CD14-positive monocyte (primary cell): ENCODE measurements at regions not wholly inside any gene's neighbourhood (a gene's known extent, or its start where the extent isn't known, plus 50 kb on each side); places are given as distances from the start of the nearest gene placed in this dataset.

Experiments used
- DNase-seq, 3 donors: peaks; one replicate each; pipeline ENCODE4 v3.0.0-alpha.2; 2011 to 2022
- H2AFZ ChIP-seq: 2 replicates; pipeline ENCODE4 v1.6.0; 2012; ENCODE audit warnings: mild to moderate bottlenecking, low read depth, low read length, inconsistent platforms; ENCODE audit not compliant: insufficient read depth, poor library complexity, severe bottlenecking
- H3K27ac ChIP-seq, 2 donors: 1 replicate in 1 of 2; 2 replicates in 1 of 2; pipeline ENCODE4 v1.5.1; 2012 to 2013; ENCODE audit warnings: low read length in 2 of 2, control low read depth in 1 of 2, inconsistent platforms in 1 of 2, low read depth in 1 of 2, mild to moderate bottlenecking in 1 of 2
- H3K27me3 ChIP-seq, 2 donors: one replicate each; pipeline versions ENCODE4 v1.6.0 to v1.6.1; 2011 to 2013; ENCODE audit warnings: low read length in 2 of 2; ENCODE audit not compliant: control insufficient read depth in 2 of 2, insufficient read depth in 2 of 2
- H3K36me3 ChIP-seq, 2 donors: replicated peaks in 1 of 2; 1 replicate in 1 of 2; 2 replicates in 1 of 2; pipeline versions ENCODE4 v1.5.1 to v1.6.1; 2012 to 2013; ENCODE audit warnings: low read length in 2 of 2, control low read depth in 1 of 2, inconsistent platforms in 1 of 2, mild to moderate bottlenecking in 1 of 2; ENCODE audit not compliant: insufficient read depth in 2 of 2, control insufficient read depth in 1 of 2
- H3K4me1 ChIP-seq, 2 donors: 1 replicate in 1 of 2; 2 replicates in 1 of 2; pipeline versions ENCODE4 v1.5.1 to v1.6.1; 2012 to 2013; ENCODE audit warnings: low read length in 2 of 2, control low read depth in 1 of 2, inconsistent platforms in 1 of 2, mild to moderate bottlenecking in 1 of 2, moderate library complexity in 1 of 2; ENCODE audit not compliant: insufficient read depth in 2 of 2, control insufficient read depth in 1 of 2
- H3K4me2 ChIP-seq: replicated peaks from 2 replicates; pipeline ENCODE3; 2012; ENCODE audit warnings: low read length, moderate library complexity, mild to moderate bottlenecking; ENCODE audit not compliant: poor library complexity, severe bottlenecking; ENCODE audit errors: extremely low read depth
- H3K4me3 ChIP-seq, 3 experiments: fragments of 200-600 bp in 1 of 3; sonication (generic) in 1 of 3; replicated peaks in 1 of 3; 1 replicate in 2 of 3; 2 replicates in 1 of 3; pipeline ENCODE4 v1.5.1; 2011 to 2013; ENCODE audit warnings: low read length in 3 of 3, mild to moderate bottlenecking in 3 of 3, control low read depth in 2 of 3, low read depth in 2 of 3, inconsistent platforms in 1 of 3, moderate library complexity in 1 of 3
- H3K79me2 ChIP-seq: 2 replicates; pipeline ENCODE4 v1.6.0; 2012; ENCODE audit warnings: mild to moderate bottlenecking, control low read depth, inconsistent platforms, low read length, moderate library complexity; ENCODE audit not compliant: insufficient read depth
- H3K9ac ChIP-seq: 2 replicates; pipeline ENCODE4 v1.6.0; 2017; ENCODE audit warnings: low read length, mild to moderate bottlenecking; ENCODE audit not compliant: insufficient read depth, poor library complexity, severe bottlenecking
- H3K9me3 ChIP-seq, 2 donors: replicated peaks in 1 of 2; 1 replicate in 1 of 2; 2 replicates in 1 of 2; pipeline versions ENCODE4 v1.5.1 to v1.6.1; 2012 to 2013; ENCODE audit warnings: low read length in 2 of 2, control low read depth in 1 of 2; ENCODE audit not compliant: control insufficient read depth in 1 of 2, insufficient read depth in 1 of 2
- H4K20me1 ChIP-seq: 2 replicates; pipeline ENCODE4 v1.6.0; 2012; ENCODE audit warnings: mild to moderate bottlenecking, low read length, control low read depth, moderate library complexity; ENCODE audit not compliant: insufficient read depth
- H3K27ac Mint-ChIP-seq, 7 donors: one replicate each; pipeline ENCODE4 v1.8.0; 2020; ENCODE audit warnings: mild to moderate bottlenecking in 7 of 7, mixed read lengths in 7 of 7, moderate library complexity in 6 of 7, inconsistent platforms in 2 of 7
- H3K27me3 Mint-ChIP-seq, 3 donors: one replicate each; pipeline ENCODE4 v1.8.0; 2021 to 2022; ENCODE audit warnings: low read depth in 3 of 3, mild to moderate bottlenecking in 3 of 3, mixed read lengths in 3 of 3, moderate library complexity in 3 of 3, inconsistent platforms in 1 of 3
- H3K36me3 Mint-ChIP-seq, 2 donors: one replicate each; pipeline ENCODE4 v1.8.0; 2020; ENCODE audit warnings: mixed read lengths in 2 of 2, inconsistent platforms in 1 of 2, mild to moderate bottlenecking in 1 of 2
- H3K4me1 Mint-ChIP-seq: one replicate; pipeline ENCODE4 v1.8.0; 2020; ENCODE audit warnings: mild to moderate bottlenecking, mixed read lengths
- H3K4me3 Mint-ChIP-seq, 2 donors: one replicate each; pipeline ENCODE4 v1.8.0; 2020; ENCODE audit warnings: mild to moderate bottlenecking in 2 of 2, mixed read lengths in 2 of 2, moderate library complexity in 1 of 2
- H3K9me3 Mint-ChIP-seq, 7 donors: one replicate each; pipeline ENCODE4 v1.8.0; 2020 to 2022; ENCODE audit warnings: mixed read lengths in 7 of 7, mild to moderate bottlenecking in 6 of 7, moderate library complexity in 6 of 7, inconsistent platforms in 2 of 7
- CTCF ChIP-seq: fragments of 200-600 bp; IDR thresholded peaks from one replicate; pipeline ENCODE4 v1.8.0; 2022; ENCODE audit warnings: antibody characterized with exemption, mild to moderate bottlenecking
- WGBS: methylation state at CpG from one replicate; pipeline ENCODE4 v1.1.5; 2013; ENCODE audit warnings: missing lambda C conversion rate; ENCODE audit not compliant: insufficient coverage; 5-methylcytosine and 5-hydroxymethylcytosine counted together
- intact Hi-C, 2 donors: fragments of 100-400 bp; cut with micrococcal nuclease; formaldehyde crosslinking; loops; one replicate each; pipeline versions ENCODE4 v1.15.0 to v1.15.1; 2023

GRCh38 chr12:90497923-90498545 lies 456.9 kb downstream of the CCER1 start:
- Mint-ChIP-seq H3K9me3 (peaks cover 0 to 11% (median 3%) of the 10 kb centered on the region in 7 donors), H3K36me3 (no peaks in the 10 kb centered on the region), H3K4me1 (no peaks in the 10 kb centered on the region), H3K4me3 (no peak overlapping the region), H3K27me3 (no peaks in the 10 kb centered on the region), H3K27ac (no peak overlapping the region)
- H3K4me1 ChIP-seq, result no peaks in the 10 kb centered on the region
- H3K36me3 ChIP-seq, result no peaks in the 10 kb centered on the region
- H3K4me3 ChIP-seq, result no peak overlapping the region
- H3K27ac ChIP-seq, result no peak overlapping the region
- no peak for TF ChIP-seq CTCF
- H3K27me3 ChIP-seq, result no peaks in the 10 kb centered on the region
- 78% methylated on average over 4 of the region's 6 CpGs for WGBS
- no peak overlapping the region for H2AFZ ChIP-seq
- no peak overlapping the region for H3K9ac ChIP-seq
- H3K79me2 ChIP-seq, result no peaks in the 10 kb centered on the region
- peaks cover 0 to 4% of the 10 kb centered on the region in 2 donors for H3K9me3 ChIP-seq
- no peak overlapping the region for H3K4me2 ChIP-seq
- no peak for DNase-seq
- intact Hi-C loops, result no loop called here
- no peaks in the 10 kb centered on the region for H4K20me1 ChIP-seq

DNA sequence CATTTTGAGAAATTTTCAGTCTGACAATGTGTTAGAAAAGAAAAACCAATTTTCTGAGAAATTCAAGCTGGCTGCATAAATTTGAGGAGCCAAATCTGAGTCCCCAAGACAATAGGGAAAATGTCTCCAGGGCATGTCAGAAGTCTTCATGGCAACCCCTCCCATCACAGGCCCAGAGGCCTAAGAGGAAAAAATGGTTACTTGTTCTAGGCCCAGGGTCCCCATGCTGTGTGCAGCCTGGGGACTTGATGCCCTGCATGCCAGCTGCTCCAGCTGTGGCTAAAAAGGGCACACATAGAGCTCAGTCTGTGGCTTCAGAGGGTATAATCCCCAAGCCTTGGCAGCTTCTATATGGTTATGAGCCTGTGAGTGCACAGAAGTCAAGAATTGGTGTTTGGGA lies 464.6 kb downstream of the CCER1 start:
- Histone ChIP-seq H3K9ac (no peak overlapping the region), H3K27me3 (no peaks in the 10 kb centered on the region), H4K20me1 (no peaks in the 10 kb centered on the region), H3K4me3 (no peak overlapping the region), H3K4me1 (no peaks in the 10 kb centered on the region), H3K36me3 (no peaks in the 10 kb centered on the region), H3K4me2 (no peak overlapping the region), H3K9me3 (peaks cover 9 to 12% of the 10 kb centered on the region in 2 donors), H3K27ac (no peak overlapping the region), H3K79me2 (no peaks in the 10 kb centered on the region), H2AFZ (no peak overlapping the region)
- TF ChIP-seq CTCF, result no peak
- no peaks in the 10 kb centered on the region for H3K4me1 Mint-ChIP-seq
- H3K9me3 Mint-ChIP-seq, result peaks cover 0 to 13% (median 7%) of the 10 kb centered on the region in 7 donors
- no peak for DNase-seq
- no peak overlapping the region for H3K27ac Mint-ChIP-seq
- no peaks in the 10 kb centered on the region for H3K36me3 Mint-ChIP-seq
- H3K27me3 Mint-ChIP-seq, result no peaks in the 10 kb centered on the region
- no peak overlapping the region for H3K4me3 Mint-ChIP-seq
- intact Hi-C loops, result no loop called here
